Hepatocyte (in vitro differentiated cells): ENCODE measurements at regions not wholly inside any gene's neighbourhood (a gene's known extent, or its start where the extent isn't known, plus 50 kb on each side); places are given as distances from the start of the nearest gene placed in this dataset.
"Not testable (repeated sequence)": the region's sequence is repeated elsewhere in the genome, so short reads cannot be mapped to it uniquely, and the experiment has no call there.

Experiments used
- DNase-seq: peaks from one replicate; pipeline ENCODE4 v3.0.0-alpha.2; 2016; ENCODE audit warnings: low spot score
- H2AFZ ChIP-seq: fragments of 200-600 bp; sonication (generic); 2 replicates; pipeline ENCODE4 v1.6.0; 2016; ENCODE audit warnings: antibody characterized with exemption, mild to moderate bottlenecking
- H3K27ac ChIP-seq: fragments of 200-600 bp; sonication (generic); 2 replicates; pipeline ENCODE4 v1.5.1; 2016; ENCODE audit warnings: mild to moderate bottlenecking
- H3K27me3 ChIP-seq: fragments of 200-600 bp; sonication (generic); 2 replicates; pipeline ENCODE4 v1.6.1; 2016
- H3K36me3 ChIP-seq: fragments of 200-600 bp; sonication (generic); replicated peaks from 2 replicates; pipeline ENCODE4 v1.5.1; 2016; ENCODE audit warnings: low read depth; ENCODE audit not compliant: insufficient read depth
- H3K4me1 ChIP-seq: fragments of 200-600 bp; sonication (generic); 2 replicates; pipeline ENCODE4 v1.5.1; 2016; ENCODE audit warnings: mild to moderate bottlenecking, moderate library complexity; ENCODE audit not compliant: insufficient read depth
- H3K4me2 ChIP-seq: fragments of 200-600 bp; sonication (generic); 2 replicates; pipeline ENCODE4 v1.6.0; 2016
- H3K4me3 ChIP-seq: fragments of 200-600 bp; sonication (generic); 2 replicates; pipeline ENCODE4 v1.5.1; 2016; ENCODE audit warnings: mild to moderate bottlenecking
- H3K79me2 ChIP-seq: fragments of 200-600 bp; sonication (generic); 2 replicates; pipeline ENCODE4 v1.6.0; 2017; ENCODE audit warnings: mild to moderate bottlenecking
- H3K9me2 ChIP-seq: fragments of 200-600 bp; sonication (generic); replicated peaks from 2 replicates; pipeline ENCODE4 v1.6.0; 2017; ENCODE audit warnings: mild to moderate bottlenecking; ENCODE audit not compliant: insufficient read depth
- H3K9me3 ChIP-seq: fragments of 200-600 bp; sonication (generic); 2 replicates; pipeline ENCODE4 v1.5.1; 2016; ENCODE audit warnings: low read depth, mild to moderate bottlenecking
- H4K20me1 ChIP-seq: fragments of 200-600 bp; sonication (generic); 2 replicates; pipeline ENCODE4 v1.6.0; 2016; ENCODE audit warnings: mild to moderate bottlenecking; ENCODE audit not compliant: insufficient read depth, poor library complexity, severe bottlenecking
- CTCF ChIP-seq: fragments of 200-600 bp; sonication (generic); IDR thresholded peaks from 2 replicates; pipeline ENCODE4 v1.5.1; 2016; ENCODE audit warnings: antibody characterized with exemption, mild to moderate bottlenecking; ENCODE audit not compliant: poor library complexity
- EZH2 ChIP-seq: fragments of 200-600 bp; sonication (generic); IDR thresholded peaks from 2 replicates; pipeline ENCODE4 v1.6.1; 2016; ENCODE audit warnings: antibody characterized with exemption, mild to moderate bottlenecking, borderline replicate concordance
- EZH2phosphoT487 ChIP-seq: fragments of 200-600 bp; sonication (generic); IDR thresholded peaks from one replicate; pipeline ENCODE4 v1.6.1; 2018; ENCODE audit warnings: antibody characterized with exemption, mild to moderate bottlenecking, low read depth, moderate library complexity; ENCODE audit not compliant: unreplicated experiment, severe bottlenecking
- WGBS: methylation state at CpG from one replicate; pipeline ENCODE4 v1.1.6; 2016; ENCODE audit warnings: low lambda C conversion rate; ENCODE audit errors: missing lambda C conversion rate; 5-methylcytosine and 5-hydroxymethylcytosine counted together

GRCh38 chr2:173571887-173572680, 217.4 kb downstream of the CDCA7 start:
- Histone ChIP-seq H3K9me3 (no peaks in the 10 kb centered on the region), H3K4me2 (peak overlapping the region; percentile 69), H3K27me3 (no peaks in the 10 kb centered on the region), H3K9me2 (no peaks in the 10 kb centered on the region), H3K27ac (peak overlapping the region; percentile 69), H3K4me3 (no peak overlapping the region), H4K20me1 (no peaks in the 10 kb centered on the region), H3K36me3 (no peaks in the 10 kb centered on the region), H3K79me2 (no peaks in the 10 kb centered on the region), H2AFZ (peak overlapping the region; percentile 24), H3K4me1 (peaks cover 19% of the 10 kb centered on the region)
- TF ChIP-seq EZH2 (no peak), CTCF (no peak), EZH2phosphoT487 (no peak)
- DNase-seq = no peak
- WGBS = 61% methylated on average over 5 of the region's 5 CpGs

- no peaks in the 10 kb centered on the region for H3K79me2 ChIP-seq
- no peaks in the 10 kb centered on the region for H3K9me2 ChIP-seq
- no peaks in the 10 kb centered on the region for H3K36me3 ChIP-seq
- no peaks in the 10 kb centered on the region for H3K9me3 ChIP-seq
- TF ChIP-seq EZH2 (no peak), CTCF (no peak), EZH2phosphoT487 (no peak)
- no peak overlapping the region for H3K4me3 ChIP-seq
- H3K4me2 ChIP-seq = no peak overlapping the region
- 94% methylated on average over 1 of the region's 1 CpG for WGBS
- H3K27ac ChIP-seq = no peak overlapping the region
- no peak overlapping the region for H2AFZ ChIP-seq
- peaks cover 19% of the 10 kb centered on the region for H3K4me1 ChIP-seq
- no peaks in the 10 kb centered on the region for H4K20me1 ChIP-seq
- DNase-seq = no peak
- no peaks in the 10 kb centered on the region for H3K27me3 ChIP-seq
Measured at GRCh38 chr2:173572848-173573247, 218.2 kb downstream of the CDCA7 start.

- not testable (repeated sequence) for H3K9me2 ChIP-seq
- 96% methylated on average over 3 of the region's 3 CpGs for WGBS
Measured at GRCh38 chr2:173573782-173574181, 219.1 kb downstream of the CDCA7 start.

GRCh38 chr2:173574324-173575112, 219.8 kb downstream of the CDCA7 start:
- DNase-seq = no peak
- Histone ChIP-seq H4K20me1 (no peaks in the 10 kb centered on the region), H3K27me3 (no peaks in the 10 kb centered on the region), H3K36me3 (no peaks in the 10 kb centered on the region), H3K9me2 (no peaks in the 10 kb centered on the region), H2AFZ (no peak overlapping the region), H3K9me3 (no peaks in the 10 kb centered on the region), H3K79me2 (no peaks in the 10 kb centered on the region), H3K4me1 (peaks cover 19% of the 10 kb centered on the region), H3K27ac (peak overlapping the region; percentile 44), H3K4me2 (no peak overlapping the region), H3K4me3 (no peak overlapping the region)
- WGBS = 68% methylated on average over 4 of the region's 4 CpGs
- TF ChIP-seq CTCF (no peak), EZH2phosphoT487 (no peak), EZH2 (no peak)

More at GRCh38 chr2:173573782-173574181, 219.1 kb downstream of the CDCA7 start:
- not testable (repeated sequence) for H2AFZ ChIP-seq, H3K4me2 ChIP-seq, DNase-seq, H3K4me3 ChIP-seq, H3K9me3 ChIP-seq, H3K27ac ChIP-seq, H3K36me3 ChIP-seq, H4K20me1 ChIP-seq, H3K79me2 ChIP-seq, H3K27me3 ChIP-seq
- peaks cover 19% of the 10 kb centered on the region for H3K4me1 ChIP-seq
